ENCODE measurements at regions not wholly inside any gene's neighbourhood (a gene's known extent, or its start where the extent isn't known, plus 50 kb on each side); places are given as distances from the start of the nearest gene placed in this dataset.

DNA sequence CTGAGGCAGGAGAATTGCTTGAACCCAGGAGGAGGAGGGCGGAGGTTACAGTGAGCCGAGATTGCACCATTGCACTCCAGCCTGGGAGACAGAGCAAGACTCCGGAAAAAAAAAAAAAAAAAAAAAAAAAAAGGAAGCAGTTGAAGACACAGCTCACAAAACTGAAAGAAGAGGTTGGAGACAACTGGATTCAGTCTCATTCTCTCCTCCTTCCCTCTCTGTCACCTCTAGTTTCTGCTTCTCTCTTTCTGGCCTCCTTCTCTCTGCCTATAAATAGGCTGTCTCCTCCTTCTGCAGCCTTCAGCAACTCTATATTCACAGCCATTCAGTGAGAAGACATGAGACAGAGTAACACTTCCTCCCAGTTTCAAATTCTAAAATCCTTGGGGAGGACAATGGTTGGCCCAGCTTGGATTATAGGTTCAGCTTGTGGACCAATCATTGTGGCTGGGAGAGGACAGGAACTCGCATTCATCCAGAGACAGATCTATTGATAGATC lies 125.6 kb upstream of the HABP2 start:
- H2AFZ ChIP-seq (ENCODE audit: low read depth, low read length), result no peak overlapping the region
- no peaks in the 10 kb centered on the region for H3K79me2 ChIP-seq (replicated peaks; ENCODE audit: insufficient read depth, low read length)
- H3K9me3 ChIP-seq (ENCODE audit: low read length), result no peaks in the 10 kb centered on the region
- no peak for TF ChIP-seq SMC3 (conservative IDR thresholded peaks at IDR 0.05; ENCODE audit: poor library complexity)
- TF ChIP-seq, protein P1, sequence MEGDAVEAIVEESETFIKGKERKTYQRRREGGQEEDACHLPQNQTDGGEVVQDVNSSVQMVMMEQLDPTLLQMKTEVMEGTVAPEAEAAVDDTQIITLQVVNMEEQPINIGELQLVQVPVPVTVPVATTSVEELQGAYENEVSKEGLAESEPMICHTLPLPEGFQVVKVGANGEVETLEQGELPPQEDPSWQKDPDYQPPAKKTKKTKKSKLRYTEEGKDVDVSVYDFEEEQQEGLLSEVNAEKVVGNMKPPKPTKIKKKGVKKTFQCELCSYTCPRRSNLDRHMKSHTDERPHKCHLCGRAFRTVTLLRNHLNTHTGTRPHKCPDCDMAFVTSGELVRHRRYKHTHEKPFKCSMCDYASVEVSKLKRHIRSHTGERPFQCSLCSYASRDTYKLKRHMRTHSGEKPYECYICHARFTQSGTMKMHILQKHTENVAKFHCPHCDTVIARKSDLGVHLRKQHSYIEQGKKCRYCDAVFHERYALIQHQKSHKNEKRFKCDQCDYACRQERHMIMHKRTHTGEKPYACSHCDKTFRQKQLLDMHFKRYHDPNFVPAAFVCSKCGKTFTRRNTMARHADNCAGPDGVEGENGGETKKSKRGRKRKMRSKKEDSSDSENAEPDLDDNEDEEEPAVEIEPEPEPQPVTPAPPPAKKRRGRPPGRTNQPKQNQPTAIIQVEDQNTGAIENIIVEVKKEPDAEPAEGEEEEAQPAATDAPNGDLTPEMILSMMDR (IDR thresholded peaks at IDR 0.05; ENCODE audit: poor library complexity, severe bottlenecking), result no peak
- TF ChIP-seq RAD21 (conservative IDR thresholded peaks at IDR 0.05), result no peak
- TF ChIP-seq EZH2 (IDR thresholded peaks at IDR 0.05; ENCODE audit: borderline replicate concordance, insufficient read depth, low read length, poor library complexity, severe bottlenecking), result no peak
- TF ChIP-seq EP300 (conservative IDR thresholded peaks at IDR 0.05; ENCODE audit: poor library complexity, severe bottlenecking), result no peak
- TF ChIP-seq MXI1 (conservative IDR thresholded peaks at IDR 0.05; ENCODE audit: poor library complexity, severe bottlenecking), result no peak
- TF ChIP-seq POLR2AphosphoS5 (IDR thresholded peaks at IDR 0.05), result no peak
- H3K9me2 ChIP-seq (ENCODE audit: insufficient read depth, low read length), result no peaks in the 10 kb centered on the region
- H3K36me3 ChIP-seq (ENCODE audit: insufficient read depth, low read length), result no peaks in the 10 kb centered on the region
- no peaks in the 10 kb centered on the region for H4K20me1 ChIP-seq (ENCODE audit: insufficient read depth)
- no peak overlapping the region for H3K9ac ChIP-seq (ENCODE audit: low read length)
- no peak overlapping the region for H3K4me2 ChIP-seq (ENCODE audit: low read length)
- no peaks in the 10 kb centered on the region for H3F3A ChIP-seq (ENCODE audit: insufficient read depth, low read length, poor library complexity, severe bottlenecking)
- H3K27me3 ChIP-seq (ENCODE audit: insufficient read depth, low read depth, low read length), result no peaks in the 10 kb centered on the region
- no peak overlapping the region for H3K27ac ChIP-seq (ENCODE audit: low read length)
- H3K4me3 ChIP-seq (ENCODE audit: low read length), result no peak overlapping the region

- Histone ChIP-seq H2AFZ (ENCODE audit: low read depth, low read length) (no peak overlapping the region), H3K4me2 (ENCODE audit: low read length) (no peak overlapping the region), H3K9me3 (ENCODE audit: low read length) (no peaks in the 10 kb centered on the region), H3F3A (ENCODE audit: insufficient read depth, low read length, poor library complexity, severe bottlenecking) (no peaks in the 10 kb centered on the region), H3K36me3 (ENCODE audit: insufficient read depth, low read length) (no peaks in the 10 kb centered on the region), H3K4me3 (ENCODE audit: low read length) (no peak overlapping the region), H3K79me2 (replicated peaks; ENCODE audit: insufficient read depth, low read length) (no peaks in the 10 kb centered on the region), H3K9me2 (ENCODE audit: insufficient read depth, low read length) (no peaks in the 10 kb centered on the region), H3K27me3 (ENCODE audit: insufficient read depth, low read depth, low read length) (no peaks in the 10 kb centered on the region), H4K20me1 (ENCODE audit: insufficient read depth) (no peaks in the 10 kb centered on the region), H3K27ac (ENCODE audit: low read length) (no peak overlapping the region), H3K9ac (ENCODE audit: low read length) (no peak overlapping the region)
- TF ChIP-seq EZH2 (IDR thresholded peaks at IDR 0.05; ENCODE audit: borderline replicate concordance, insufficient read depth, low read length, poor library complexity, severe bottlenecking) (no peak), TAF1 (IDR thresholded peaks at IDR 0.05; ENCODE audit: low read depth) (no peak), RAD21 (conservative IDR thresholded peaks at IDR 0.05) (no peak), SMC3 (conservative IDR thresholded peaks at IDR 0.05; ENCODE audit: poor library complexity) (no peak), EP300 (conservative IDR thresholded peaks at IDR 0.05; ENCODE audit: poor library complexity, severe bottlenecking) (no peak), MXI1 (conservative IDR thresholded peaks at IDR 0.05; ENCODE audit: poor library complexity, severe bottlenecking) (no peak), POLR2AphosphoS5 (IDR thresholded peaks at IDR 0.05) (no peak)
- TF ChIP-seq, protein P2, sequence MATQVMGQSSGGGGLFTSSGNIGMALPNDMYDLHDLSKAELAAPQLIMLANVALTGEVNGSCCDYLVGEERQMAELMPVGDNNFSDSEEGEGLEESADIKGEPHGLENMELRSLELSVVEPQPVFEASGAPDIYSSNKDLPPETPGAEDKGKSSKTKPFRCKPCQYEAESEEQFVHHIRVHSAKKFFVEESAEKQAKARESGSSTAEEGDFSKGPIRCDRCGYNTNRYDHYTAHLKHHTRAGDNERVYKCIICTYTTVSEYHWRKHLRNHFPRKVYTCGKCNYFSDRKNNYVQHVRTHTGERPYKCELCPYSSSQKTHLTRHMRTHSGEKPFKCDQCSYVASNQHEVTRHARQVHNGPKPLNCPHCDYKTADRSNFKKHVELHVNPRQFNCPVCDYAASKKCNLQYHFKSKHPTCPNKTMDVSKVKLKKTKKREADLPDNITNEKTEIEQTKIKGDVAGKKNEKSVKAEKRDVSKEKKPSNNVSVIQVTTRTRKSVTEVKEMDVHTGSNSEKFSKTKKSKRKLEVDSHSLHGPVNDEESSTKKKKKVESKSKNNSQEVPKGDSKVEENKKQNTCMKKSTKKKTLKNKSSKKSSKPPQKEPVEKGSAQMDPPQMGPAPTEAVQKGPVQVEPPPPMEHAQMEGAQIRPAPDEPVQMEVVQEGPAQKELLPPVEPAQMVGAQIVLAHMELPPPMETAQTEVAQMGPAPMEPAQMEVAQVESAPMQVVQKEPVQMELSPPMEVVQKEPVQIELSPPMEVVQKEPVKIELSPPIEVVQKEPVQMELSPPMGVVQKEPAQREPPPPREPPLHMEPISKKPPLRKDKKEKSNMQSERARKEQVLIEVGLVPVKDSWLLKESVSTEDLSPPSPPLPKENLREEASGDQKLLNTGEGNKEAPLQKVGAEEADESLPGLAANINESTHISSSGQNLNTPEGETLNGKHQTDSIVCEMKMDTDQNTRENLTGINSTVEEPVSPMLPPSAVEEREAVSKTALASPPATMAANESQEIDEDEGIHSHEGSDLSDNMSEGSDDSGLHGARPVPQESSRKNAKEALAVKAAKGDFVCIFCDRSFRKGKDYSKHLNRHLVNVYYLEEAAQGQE (IDR thresholded peaks at IDR 0.05; ENCODE audit: borderline replicate concordance), result no peak
- TF ChIP-seq, protein P1 (IDR thresholded peaks at IDR 0.05; ENCODE audit: poor library complexity, severe bottlenecking), result no peak
Measured at GRCh38 chr10:113427811-113428558, 124.9 kb upstream of the HABP2 start.
